DND-41 (cell line): ENCODE measurements at regions not wholly inside any gene's neighbourhood (a gene's known extent, or its start where the extent isn't known, plus 50 kb on each side); places are given as distances from the start of the nearest gene placed in this dataset.

Experiments
- ATAC-seq: fragments of 200-7000 bp; cut with Tn5 transposase; 3 replicates; pipeline ENCODE4 v1.9.1; 2021; ENCODE audit warnings: low read depth; ENCODE audit not compliant: insufficient read depth
- DNase-seq: peaks from one replicate; pipeline ENCODE4 v3.0.0-alpha.2; 2020
- H2AFZ ChIP-seq: 2 replicates; pipeline ENCODE4 v1.6.0; 2012; ENCODE audit warnings: low read depth, low read length
- H3K27ac ChIP-seq: 2 replicates; pipeline ENCODE4 v1.5.1; 2012; ENCODE audit warnings: low read length, inconsistent platforms
- H3K27me3 ChIP-seq: fragments of 200-600 bp; sonication (generic); 2 replicates; pipeline ENCODE4 v1.6.0; 2012; ENCODE audit warnings: low read length, mild to moderate bottlenecking, inconsistent platforms; ENCODE audit not compliant: insufficient read depth, poor library complexity
- H3K36me3 ChIP-seq: 2 replicates; pipeline ENCODE4 v1.5.1; 2012; ENCODE audit warnings: low read length, inconsistent platforms; ENCODE audit not compliant: insufficient read depth
- H3K4me1 ChIP-seq: 2 replicates; pipeline ENCODE4 v1.5.1; 2012; ENCODE audit warnings: mild to moderate bottlenecking, low read length; ENCODE audit not compliant: insufficient read depth
- H3K4me2 ChIP-seq: 2 replicates; pipeline ENCODE4 v1.6.0; 2012; ENCODE audit warnings: mild to moderate bottlenecking, moderate library complexity, low read length, inconsistent platforms; ENCODE audit not compliant: insufficient read depth
- H3K4me3 ChIP-seq, 2 experiments: fragments of 200-600 bp in 1 of 2; shearing (Covaris generic) in 1 of 2; 2 replicates each; pipeline ENCODE4 v1.5.1; 2012 to 2016; ENCODE audit warnings: inconsistent platforms in 2 of 2, low read length in 2 of 2, mild to moderate bottlenecking in 2 of 2, low read depth in 1 of 2, moderate library complexity in 1 of 2
- H3K79me2 ChIP-seq: 2 replicates; pipeline ENCODE4 v1.6.0; 2012; ENCODE audit warnings: low read length, inconsistent platforms; ENCODE audit not compliant: insufficient read depth
- H3K9ac ChIP-seq: 2 replicates; pipeline ENCODE4 v1.6.0; 2012; ENCODE audit warnings: low read depth, mild to moderate bottlenecking, inconsistent platforms, low read length, moderate library complexity
- H3K9me3 ChIP-seq: 2 replicates; pipeline ENCODE4 v1.5.1; 2012; ENCODE audit warnings: low read length, moderate library complexity, mild to moderate bottlenecking, inconsistent platforms; ENCODE audit not compliant: insufficient read depth, severe bottlenecking
- H4K20me1 ChIP-seq: 2 replicates; pipeline ENCODE4 v1.6.0; 2012; ENCODE audit warnings: low read length; ENCODE audit not compliant: insufficient read depth
- EZH2 ChIP-seq: IDR thresholded peaks from 3 replicates; pipeline ENCODE4 v1.6.1; 2012; ENCODE audit warnings: borderline replicate concordance, low read depth, mild to moderate bottlenecking, moderate library complexity, low read length, inconsistent platforms; ENCODE audit not compliant: severe bottlenecking
- TF ChIP-seq, protein P1 (sequence below): IDR thresholded peaks from 2 replicates; pipeline ENCODE4 v1.5.1; 2012; ENCODE audit warnings: borderline replicate concordance, low read length, moderate library complexity, mild to moderate bottlenecking; ENCODE audit not compliant: poor library complexity, severe bottlenecking; ENCODE audit errors: extremely low read depth

DNA sequence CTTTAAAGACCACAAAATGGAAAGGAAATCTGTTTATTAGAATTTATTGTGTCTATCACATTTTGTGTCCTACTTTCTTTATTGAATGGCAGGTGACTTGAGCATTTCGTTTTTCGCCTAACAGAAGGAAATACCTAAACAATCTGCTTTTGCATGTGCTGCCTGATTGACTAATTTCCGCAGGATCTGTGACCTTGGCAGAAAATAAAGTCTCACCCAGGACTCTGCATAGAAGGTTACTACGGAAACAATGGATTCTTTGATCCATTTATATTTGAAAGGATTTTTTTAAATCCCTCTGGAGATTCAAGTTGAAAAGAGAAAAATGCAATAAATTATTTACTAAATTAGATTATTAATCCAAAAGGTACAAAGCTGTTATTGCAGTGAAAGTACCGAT lies 61.0 kb upstream of the CAST start:
- TF ChIP-seq EZH2 = no peak
- TF ChIP-seq, protein P1, sequence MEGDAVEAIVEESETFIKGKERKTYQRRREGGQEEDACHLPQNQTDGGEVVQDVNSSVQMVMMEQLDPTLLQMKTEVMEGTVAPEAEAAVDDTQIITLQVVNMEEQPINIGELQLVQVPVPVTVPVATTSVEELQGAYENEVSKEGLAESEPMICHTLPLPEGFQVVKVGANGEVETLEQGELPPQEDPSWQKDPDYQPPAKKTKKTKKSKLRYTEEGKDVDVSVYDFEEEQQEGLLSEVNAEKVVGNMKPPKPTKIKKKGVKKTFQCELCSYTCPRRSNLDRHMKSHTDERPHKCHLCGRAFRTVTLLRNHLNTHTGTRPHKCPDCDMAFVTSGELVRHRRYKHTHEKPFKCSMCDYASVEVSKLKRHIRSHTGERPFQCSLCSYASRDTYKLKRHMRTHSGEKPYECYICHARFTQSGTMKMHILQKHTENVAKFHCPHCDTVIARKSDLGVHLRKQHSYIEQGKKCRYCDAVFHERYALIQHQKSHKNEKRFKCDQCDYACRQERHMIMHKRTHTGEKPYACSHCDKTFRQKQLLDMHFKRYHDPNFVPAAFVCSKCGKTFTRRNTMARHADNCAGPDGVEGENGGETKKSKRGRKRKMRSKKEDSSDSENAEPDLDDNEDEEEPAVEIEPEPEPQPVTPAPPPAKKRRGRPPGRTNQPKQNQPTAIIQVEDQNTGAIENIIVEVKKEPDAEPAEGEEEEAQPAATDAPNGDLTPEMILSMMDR = no peak
- Histone ChIP-seq H3K4me1 (no peaks in the 10 kb centered on the region), H3K27me3 (peaks cover 6% of the 10 kb centered on the region), H3K9me3 (no peaks in the 10 kb centered on the region), H3K4me3 (no peak overlapping the region), H3K9ac (no peak overlapping the region), H3K36me3 (no peaks in the 10 kb centered on the region), H2AFZ (no peak overlapping the region), H3K4me2 (no peak overlapping the region), H3K27ac (no peak overlapping the region), H3K79me2 (no peaks in the 10 kb centered on the region), H4K20me1 (no peaks in the 10 kb centered on the region)
- ATAC-seq = no peak
- no peak for DNase-seq

DNA sequence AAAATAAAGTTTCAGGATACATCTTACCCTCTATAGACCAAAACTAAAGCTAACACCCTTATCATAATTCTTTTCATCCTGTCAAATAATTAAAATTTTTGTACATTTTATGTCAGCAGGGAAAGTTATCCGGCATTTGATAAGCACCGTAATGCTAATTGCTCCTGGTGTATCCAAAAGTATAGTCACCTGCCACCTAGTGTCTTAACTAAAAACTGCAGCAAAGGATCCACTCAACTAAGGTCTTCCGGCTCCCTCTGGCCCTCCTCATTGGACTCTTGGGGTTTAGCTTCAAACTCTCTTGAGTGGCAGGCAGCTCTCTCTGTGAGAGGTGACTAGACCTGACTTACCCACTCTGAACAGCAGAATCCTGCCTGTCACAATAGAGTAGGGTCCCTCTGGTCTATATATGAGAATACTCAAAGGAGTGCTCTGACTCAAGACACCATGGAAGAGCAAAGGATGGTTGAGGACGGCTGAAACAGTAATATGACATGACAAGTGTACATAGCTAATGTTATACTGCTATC lies 60.4 kb upstream of the CAST start:
- H4K20me1 ChIP-seq = no peaks in the 10 kb centered on the region
- no peak overlapping the region for H2AFZ ChIP-seq
- no peaks in the 10 kb centered on the region for H3K36me3 ChIP-seq
- no peaks in the 10 kb centered on the region for H3K9me3 ChIP-seq
- ATAC-seq = peak; percentile 94
- H3K27me3 ChIP-seq = peaks cover 6% of the 10 kb centered on the region
- TF ChIP-seq EZH2 = no peak
- TF ChIP-seq, protein P1 = peak; percentile 88
- H3K4me3 ChIP-seq = no peak overlapping the region
- H3K27ac ChIP-seq = no peak overlapping the region
- no peaks in the 10 kb centered on the region for H3K4me1 ChIP-seq
- no peak overlapping the region for H3K9ac ChIP-seq
- H3K4me2 ChIP-seq = no peak overlapping the region
- peak; percentile 54 for DNase-seq
- no peaks in the 10 kb centered on the region for H3K79me2 ChIP-seq

DNA sequence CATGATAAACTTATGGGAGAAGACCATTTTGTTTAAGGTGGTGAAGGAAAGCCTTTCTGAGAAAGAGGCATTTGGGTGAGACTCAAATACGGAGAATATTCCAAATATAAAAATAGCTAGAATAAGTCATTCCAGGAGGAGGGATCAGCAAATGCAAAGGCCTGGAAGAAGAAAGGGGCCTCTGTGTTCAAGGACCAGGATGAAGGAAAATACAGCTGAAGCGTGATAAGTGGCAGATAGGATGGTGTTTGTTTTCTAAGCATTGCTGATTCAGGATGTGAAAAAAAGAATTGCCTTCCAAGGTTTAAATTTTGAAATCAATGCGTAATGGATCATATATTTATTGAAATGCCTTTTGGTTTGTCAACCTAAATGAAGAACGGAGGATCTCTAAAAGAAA lies 59.4 kb upstream of the CAST start:
- H3K4me1 ChIP-seq = no peaks in the 10 kb centered on the region
- H3K9me3 ChIP-seq = no peaks in the 10 kb centered on the region
- TF ChIP-seq, protein P1 = no peak
- no peak for TF ChIP-seq EZH2
- H3K4me2 ChIP-seq = no peak overlapping the region
- no peak for DNase-seq
- no peaks in the 10 kb centered on the region for H4K20me1 ChIP-seq
- H3K36me3 ChIP-seq = no peaks in the 10 kb centered on the region
- H2AFZ ChIP-seq = no peak overlapping the region
- H3K79me2 ChIP-seq = no peaks in the 10 kb centered on the region
- H3K27ac ChIP-seq = no peak overlapping the region
- H3K27me3 ChIP-seq = peaks cover 6% of the 10 kb centered on the region
- H3K9ac ChIP-seq = no peak overlapping the region
- H3K4me3 ChIP-seq = no peak overlapping the region
- ATAC-seq = no peak
